Coronary artery (tissue), 2 donors: ENCODE measurements at regions not wholly inside any gene's neighbourhood (a gene's known extent, or its start where the extent isn't known, plus 50 kb on each side); places are given as distances from the start of the nearest gene placed in this dataset.

Experiments used
- DNase-seq: peaks from one replicate; pipeline ENCODE4 v3.0.0-alpha.2; 2017; ENCODE audit warnings: low spot score
- H3K27ac ChIP-seq, 2 donors: fragments of 200-600 bp; sonication (generic); one replicate each; pipeline ENCODE4 v1.5.1; 2016 to 2019
- H3K4me3 ChIP-seq: fragments of 200-600 bp; sonication (generic); 2 replicates; pipeline ENCODE4 v1.5.1; 2016; ENCODE audit warnings: mild to moderate bottlenecking, moderate library complexity
- TF ChIP-seq, protein P1 (sequence below): fragments of 200-600 bp; sonication (generic); IDR thresholded peaks from one replicate; pipeline ENCODE4 v1.5.1; 2019; ENCODE audit warnings: antibody characterized with exemption

DNA sequence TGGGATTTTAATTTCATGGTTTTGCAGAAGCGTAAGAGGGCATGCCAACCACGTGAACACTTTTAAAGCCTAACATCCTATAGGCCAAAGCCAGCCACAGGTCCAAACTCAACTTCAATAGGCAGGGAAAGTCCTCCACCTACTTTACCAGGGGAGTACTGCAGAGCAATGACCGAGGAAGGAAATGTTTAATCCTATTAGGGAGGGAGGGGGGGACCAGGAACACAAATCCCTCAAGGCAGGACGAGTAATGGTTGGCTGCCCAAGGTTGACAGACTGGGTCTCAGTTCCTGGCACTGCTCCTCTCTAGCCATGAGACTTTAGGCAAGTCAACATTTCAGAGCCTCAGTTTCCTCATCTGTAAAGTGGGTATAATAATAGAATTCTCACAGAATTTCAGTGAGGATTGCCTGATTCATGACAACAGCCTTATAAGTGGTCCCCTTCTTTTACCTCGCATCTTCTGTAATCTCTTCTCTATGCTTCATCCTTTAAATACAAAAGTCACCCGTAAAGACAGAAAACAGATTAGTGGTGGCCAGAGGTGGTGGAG lies 315.8 kb downstream of the HAPSTR1 start:
- H3K27ac ChIP-seq, result no peak overlapping the region
- H3K4me3 ChIP-seq, result no peak overlapping the region
- no peak for DNase-seq
- TF ChIP-seq, protein P1, sequence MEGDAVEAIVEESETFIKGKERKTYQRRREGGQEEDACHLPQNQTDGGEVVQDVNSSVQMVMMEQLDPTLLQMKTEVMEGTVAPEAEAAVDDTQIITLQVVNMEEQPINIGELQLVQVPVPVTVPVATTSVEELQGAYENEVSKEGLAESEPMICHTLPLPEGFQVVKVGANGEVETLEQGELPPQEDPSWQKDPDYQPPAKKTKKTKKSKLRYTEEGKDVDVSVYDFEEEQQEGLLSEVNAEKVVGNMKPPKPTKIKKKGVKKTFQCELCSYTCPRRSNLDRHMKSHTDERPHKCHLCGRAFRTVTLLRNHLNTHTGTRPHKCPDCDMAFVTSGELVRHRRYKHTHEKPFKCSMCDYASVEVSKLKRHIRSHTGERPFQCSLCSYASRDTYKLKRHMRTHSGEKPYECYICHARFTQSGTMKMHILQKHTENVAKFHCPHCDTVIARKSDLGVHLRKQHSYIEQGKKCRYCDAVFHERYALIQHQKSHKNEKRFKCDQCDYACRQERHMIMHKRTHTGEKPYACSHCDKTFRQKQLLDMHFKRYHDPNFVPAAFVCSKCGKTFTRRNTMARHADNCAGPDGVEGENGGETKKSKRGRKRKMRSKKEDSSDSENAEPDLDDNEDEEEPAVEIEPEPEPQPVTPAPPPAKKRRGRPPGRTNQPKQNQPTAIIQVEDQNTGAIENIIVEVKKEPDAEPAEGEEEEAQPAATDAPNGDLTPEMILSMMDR, result no peak

DNA sequence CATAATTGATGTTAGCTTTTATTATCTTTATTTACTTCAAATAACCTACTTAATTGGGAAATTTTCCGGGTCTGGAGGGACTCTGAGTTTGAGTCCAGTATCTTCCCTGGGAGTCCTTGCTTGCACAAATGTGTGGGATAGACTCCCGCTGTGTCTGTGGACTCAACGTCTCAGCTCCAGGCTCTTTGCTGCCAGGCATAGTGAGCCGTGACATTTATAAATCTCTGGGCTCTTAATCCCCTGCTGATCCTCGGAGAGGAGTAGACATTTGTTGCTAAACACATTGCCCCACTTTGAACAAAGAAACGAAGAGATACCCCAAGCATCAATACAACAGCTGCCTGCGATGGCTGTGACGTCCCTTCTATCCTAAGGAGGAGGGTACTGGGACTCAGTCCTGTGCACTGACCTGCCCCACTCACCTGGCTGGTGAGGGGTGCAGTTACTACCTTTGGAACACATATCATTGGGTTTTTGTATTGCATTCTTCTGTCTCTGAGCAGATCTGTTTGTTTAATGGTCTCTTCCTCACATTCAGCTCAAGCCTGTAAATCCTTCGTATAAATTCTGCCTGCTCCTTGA lies 316.9 kb downstream of the HAPSTR1 start:
- TF ChIP-seq, protein P1, result no peak
- H3K27ac ChIP-seq, result no peak overlapping the region
- no peak for DNase-seq
- no peak overlapping the region for H3K4me3 ChIP-seq

DNA sequence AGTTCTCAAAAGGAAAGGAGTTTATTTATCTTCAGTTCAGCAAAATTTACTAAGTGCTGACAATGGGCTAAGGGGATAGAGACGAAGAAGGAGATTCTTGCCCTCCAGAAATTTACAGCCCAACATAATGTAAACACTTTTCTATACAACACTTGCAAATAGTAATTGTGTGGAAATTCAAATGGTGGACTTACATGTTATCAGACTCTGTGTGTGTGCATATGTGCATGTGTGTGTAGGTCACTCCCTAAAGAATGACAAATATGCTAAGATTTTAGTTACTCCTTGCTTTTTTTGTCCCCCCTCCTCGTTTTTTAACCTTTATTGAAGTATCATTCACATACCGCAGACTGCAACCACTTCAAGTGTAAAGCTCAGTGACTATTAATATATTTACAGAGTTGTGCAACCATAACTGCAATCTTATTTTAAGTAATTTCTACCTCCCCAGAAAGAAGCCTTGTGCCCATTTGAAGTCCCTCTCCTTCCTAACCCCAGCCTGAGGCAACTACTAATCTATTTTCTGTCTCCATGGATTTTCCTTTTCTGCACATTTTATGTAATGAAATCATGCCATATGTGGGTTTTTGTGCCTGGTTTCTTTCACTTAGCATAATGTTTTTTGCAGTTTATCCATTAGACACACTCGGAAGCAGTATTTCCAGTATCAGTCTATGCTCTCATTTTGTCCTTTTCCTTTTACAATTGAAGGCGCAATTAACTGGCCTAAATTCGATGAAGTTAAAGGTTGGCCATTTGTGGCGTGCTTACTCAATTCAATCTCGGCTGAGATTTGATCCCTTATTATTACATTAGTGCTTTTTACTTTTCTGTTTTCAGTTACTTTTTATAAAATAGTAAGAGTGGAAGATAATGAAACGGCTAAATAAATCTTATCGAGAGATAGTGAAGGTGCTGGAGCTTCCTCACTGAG lies 318.4 kb downstream of the HAPSTR1 start:
- no peak overlapping the region for H3K27ac ChIP-seq
- TF ChIP-seq, protein P1, result no peak
- no peak for DNase-seq
- H3K4me3 ChIP-seq, result no peak overlapping the region

DNA sequence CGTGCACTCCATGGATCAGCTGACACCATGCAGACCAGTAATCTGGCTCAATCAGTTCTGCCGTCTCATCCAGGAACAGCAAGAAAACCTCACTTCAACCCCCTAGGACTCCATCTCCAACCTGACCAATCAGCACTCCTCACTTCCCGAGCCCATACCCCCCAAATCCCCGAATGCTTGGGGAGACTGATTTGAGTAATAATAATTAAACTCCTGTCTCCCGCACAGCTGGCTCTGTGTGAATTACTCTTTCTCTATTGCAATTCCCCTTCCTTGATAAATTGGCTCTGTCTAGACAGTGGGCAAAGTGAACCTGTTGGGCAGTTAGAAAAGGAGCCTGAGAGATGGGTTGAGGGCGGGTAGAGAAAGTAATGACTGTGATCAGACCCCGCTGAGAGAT lies 320.0 kb downstream of the HAPSTR1 start:
- no peak overlapping the region for H3K27ac ChIP-seq
- TF ChIP-seq, protein P1, result no peak
- DNase-seq, result no peak
- no peak overlapping the region for H3K4me3 ChIP-seq

DNA sequence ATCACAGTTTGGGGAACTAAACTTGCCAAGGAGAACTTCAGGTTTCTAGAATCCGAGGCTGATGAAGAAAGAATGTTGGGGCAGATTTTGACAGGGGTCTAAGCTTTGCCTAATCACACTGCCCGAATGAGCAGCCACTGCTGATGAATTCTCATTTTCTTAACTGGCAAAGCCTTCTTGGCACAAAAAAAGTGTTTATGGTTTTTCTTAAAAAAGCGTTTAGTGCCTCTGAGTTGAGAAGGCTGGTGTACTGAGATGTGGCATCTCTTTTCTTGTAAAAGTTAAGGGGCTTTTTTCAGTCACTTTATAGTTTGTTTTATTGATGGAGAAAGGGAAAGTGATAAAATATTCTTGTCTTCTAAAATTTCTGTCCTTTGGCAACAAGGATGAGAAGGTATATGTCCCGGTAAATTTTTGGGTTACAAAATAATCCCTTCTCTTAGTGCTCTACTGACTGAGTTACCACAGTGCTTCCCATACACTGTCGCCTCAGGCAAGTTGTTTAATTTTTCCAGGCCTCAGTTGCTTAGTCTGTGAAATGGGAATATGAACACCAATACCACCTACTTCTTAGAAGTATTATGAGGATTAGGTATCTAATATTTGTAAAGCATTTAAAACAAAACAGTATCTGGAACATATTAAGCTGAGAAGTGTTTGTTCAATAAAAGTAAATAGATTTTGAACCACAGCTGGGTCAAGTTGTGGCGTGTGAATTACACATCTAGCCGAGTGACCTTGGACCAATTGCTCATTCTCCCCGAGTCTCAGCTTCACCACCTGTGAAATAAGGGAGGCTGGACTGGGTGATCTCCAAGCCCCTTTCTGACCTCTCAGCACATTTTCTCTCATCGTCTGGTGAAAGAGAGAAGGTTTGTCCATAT lies 320.8 kb downstream of the HAPSTR1 start:
- no peak overlapping the region for H3K4me3 ChIP-seq
- H3K27ac ChIP-seq, result no peak overlapping the region
- no peak for DNase-seq
- TF ChIP-seq, protein P1, result no peak

DNA sequence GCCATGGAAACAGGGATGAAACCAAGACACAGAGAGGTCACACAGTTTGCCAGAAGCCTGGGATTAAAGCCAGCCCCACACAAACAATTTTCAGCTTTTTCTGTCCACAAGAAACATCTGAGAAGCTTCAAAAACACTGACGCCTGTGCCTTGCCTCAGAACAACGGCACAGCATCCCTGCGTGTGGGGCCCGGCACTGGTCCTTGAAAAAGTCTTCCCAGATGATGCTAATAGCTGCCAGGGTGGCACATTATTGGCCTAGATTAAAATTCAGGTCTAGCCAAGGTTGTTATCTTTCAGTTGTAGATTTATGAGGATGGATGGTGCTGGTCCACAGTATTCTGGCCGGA lies 321.4 kb downstream of the HAPSTR1 start:
- Histone ChIP-seq H3K4me3 (no peak overlapping the region), H3K27ac (no peak overlapping the region)
- TF ChIP-seq, protein P1, result no peak
- no peak for DNase-seq
